ENCODE measurements at regions not wholly inside any gene's neighbourhood (a gene's known extent, or its start where the extent isn't known, plus 50 kb on each side); places are given as distances from the start of the nearest gene placed in this dataset.

- no peak for DNase-seq (ENCODE audit: low read depth in 3 of 3)
Observed at GRCh38 chr1:224846119-224846907, 83.2 kb upstream of the DNAH14 start.

- DNase-seq (ENCODE audit: low read depth in 3 of 3), result no peak
Observed at GRCh38 chr1:224850446-224850845, 79.0 kb upstream of the DNAH14 start.

- peak; percentile 20 to 44 (median 33) for DNase-seq (ENCODE audit: low read depth in 3 of 3)
Observed at GRCh38 chr1:224851210-224851847, 78.1 kb upstream of the DNAH14 start.

GRCh38 chr1:224851848-224852261, 77.6 kb upstream of the DNAH14 start:
- no peak for DNase-seq (ENCODE audit: low read depth in 3 of 3)

- DNase-seq (ENCODE audit: low read depth in 3 of 3), result no peak
Observed at GRCh38 chr1:224852901-224853568, 76.4 kb upstream of the DNAH14 start.

GRCh38 chr1:224856973-224857372, 72.5 kb upstream of the DNAH14 start:
- no peak for DNase-seq (ENCODE audit: low read depth in 3 of 3)

- DNase-seq (ENCODE audit: low read depth in 3 of 3), result no peak
Observed at GRCh38 chr1:224859651-224860050, 69.8 kb upstream of the DNAH14 start.

- no peak for DNase-seq (ENCODE audit: low read depth in 3 of 3)
Observed at GRCh38 chr1:224860488-224861338, 68.8 kb upstream of the DNAH14 start.

- no peak for DNase-seq (ENCODE audit: low read depth in 3 of 3)
Observed at GRCh38 chr1:224861339-224861716, 68.1 kb upstream of the DNAH14 start.

GRCh38 chr1:224863486-224863885, 66.0 kb upstream of the DNAH14 start:
- DNase-seq (ENCODE audit: low read depth in 3 of 3), result no peak

GRCh38 chr1:224864006-224864405, 65.5 kb upstream of the DNAH14 start:
- no peak for DNase-seq (ENCODE audit: low read depth in 3 of 3)

- DNase-seq (ENCODE audit: low read depth in 3 of 3), result no peak
Observed at GRCh38 chr1:224865510-224865909, 64.0 kb upstream of the DNAH14 start.

- DNase-seq (ENCODE audit: low read depth in 3 of 3), result no peak
Observed at GRCh38 chr1:224866940-224867339, 62.5 kb upstream of the DNAH14 start.

GRCh38 chr1:224867715-224868114, 61.8 kb upstream of the DNAH14 start:
- no peak for DNase-seq (ENCODE audit: low read depth in 3 of 3)

- no peak for DNase-seq (ENCODE audit: low read depth in 3 of 3)
Observed at GRCh38 chr1:224872832-224873433, 56.5 kb upstream of the DNAH14 start.

GRCh38 chr1:224873434-224874369, 55.8 kb upstream of the DNAH14 start:
- DNase-seq (ENCODE audit: low read depth in 3 of 3), result no peak

- DNase-seq (ENCODE audit: low read depth in 3 of 3), result no peak
Observed at GRCh38 chr1:224874775-224875174, 54.7 kb upstream of the DNAH14 start.

- DNase-seq (ENCODE audit: low read depth in 3 of 3), result no peak
Observed at GRCh38 chr1:224879162-224879803, 50.2 kb upstream of the DNAH14 start.

Measured in stimulated activated CD4-positive, alpha-beta T cell treated with anti-CD3 and anti-CD28 coated beads, TNF-alpha, amount 100 ng/mL, for 48 hours (primary cell).